Activated CD4-positive, alpha-beta memory T cell treated with anti-CD3 and anti-CD28 coated beads, Interleukin-2, amount 10 ng/mL, durations not matched to agents 7 days and 5 days (primary cell): ENCODE measurements at regions not wholly inside any gene's neighbourhood (a gene's known extent, or its start where the extent isn't known, plus 50 kb on each side); places are given as distances from the start of the nearest gene placed in this dataset.

Experiments
- CTCF ChIA-PET: fragments of 350-600 bp; sonication (Branson Sonifier 250); formaldehyde crosslinking; loops from one replicate; lab custom pipeline; 2021; ENCODE audit warnings: antibody characterized with exemption, inconsistent platforms; lab: Charles Lee
- POLR2A ChIA-PET: fragments of 350-600 bp; sonication (Branson Sonifier 250); formaldehyde crosslinking; loops from one replicate; lab custom pipeline; 2021; ENCODE audit warnings: antibody characterized with exemption; lab: Charles Lee
- DNase-seq: peaks from one replicate; pipeline ENCODE4 v3.0.0-alpha.2; 2020
- H3K27ac Mint-ChIP-seq: one replicate; pipeline ENCODE4 v1.8.0; 2021; ENCODE audit warnings: mild to moderate bottlenecking, mixed read lengths
- H3K27me3 Mint-ChIP-seq: one replicate; pipeline ENCODE4 v1.8.0; 2021; ENCODE audit warnings: mixed read lengths
- H3K36me3 Mint-ChIP-seq: one replicate; pipeline ENCODE4 v1.8.0; 2021; ENCODE audit warnings: low read depth, mixed read lengths
- H3K4me1 Mint-ChIP-seq: one replicate; pipeline ENCODE4 v1.8.0; 2021; ENCODE audit warnings: mixed read lengths
- H3K4me3 Mint-ChIP-seq: one replicate; pipeline ENCODE4 v1.8.0; 2021; ENCODE audit warnings: mild to moderate bottlenecking, mixed read lengths
- H3K9me3 Mint-ChIP-seq: one replicate; pipeline ENCODE4 v1.8.0; 2021; ENCODE audit warnings: mixed read lengths

GRCh38 chr4:58090539-58090938 lies 980.4 kb upstream of the IGFBP7 start:
- no peak for DNase-seq
- H3K27ac Mint-ChIP-seq = no peak overlapping the region
- CTCF ChIA-PET = no interaction called here
- H3K27me3 Mint-ChIP-seq = no peaks in the 10 kb centered on the region
- H3K36me3 Mint-ChIP-seq = no peaks in the 10 kb centered on the region
- no peaks in the 10 kb centered on the region for H3K9me3 Mint-ChIP-seq
- H3K4me1 Mint-ChIP-seq = no peaks in the 10 kb centered on the region
- POLR2A ChIA-PET = no interaction called here
- no peak overlapping the region for H3K4me3 Mint-ChIP-seq

DNA sequence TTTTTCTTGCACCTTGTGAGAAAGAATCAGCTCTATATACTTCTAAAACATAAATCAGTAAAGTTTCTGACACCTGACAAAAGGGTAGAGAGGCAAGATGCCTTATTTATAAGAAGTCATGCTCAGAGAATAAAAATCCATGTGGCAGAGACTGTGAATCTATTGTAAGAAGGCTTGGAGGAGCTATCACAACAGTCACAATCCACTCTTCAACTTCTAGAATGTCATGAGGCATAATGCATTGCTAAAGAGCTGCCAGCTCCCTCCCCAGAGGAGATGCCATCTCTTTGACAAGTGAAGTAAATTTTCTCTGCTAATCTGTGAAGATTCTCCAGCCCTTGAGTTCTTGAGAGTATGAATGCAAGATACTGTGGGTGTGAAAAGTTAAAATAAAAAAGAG lies 971.2 kb upstream of the IGFBP7 start:
- H3K4me1 Mint-ChIP-seq = no peaks in the 10 kb centered on the region
- POLR2A ChIA-PET = no interaction called here
- no peaks in the 10 kb centered on the region for H3K36me3 Mint-ChIP-seq
- no peak for DNase-seq
- CTCF ChIA-PET = no interaction called here
- H3K4me3 Mint-ChIP-seq = no peak overlapping the region
- no peak overlapping the region for H3K27ac Mint-ChIP-seq
- H3K9me3 Mint-ChIP-seq = peaks cover 3% of the 10 kb centered on the region
- H3K27me3 Mint-ChIP-seq = no peaks in the 10 kb centered on the region

- Mint-ChIP-seq H3K27ac (no peak overlapping the region), H3K36me3 (no peaks in the 10 kb centered on the region), H3K4me3 (no peak overlapping the region), H3K27me3 (no peaks in the 10 kb centered on the region), H3K4me1 (no peaks in the 10 kb centered on the region), H3K9me3 (peaks cover 16% of the 10 kb centered on the region)
- CTCF ChIA-PET = no interaction called here
- DNase-seq = no peak
- POLR2A ChIA-PET = no interaction called here
Measured at GRCh38 chr4:58075724-58076123, 965.5 kb upstream of the IGFBP7 start.

DNA sequence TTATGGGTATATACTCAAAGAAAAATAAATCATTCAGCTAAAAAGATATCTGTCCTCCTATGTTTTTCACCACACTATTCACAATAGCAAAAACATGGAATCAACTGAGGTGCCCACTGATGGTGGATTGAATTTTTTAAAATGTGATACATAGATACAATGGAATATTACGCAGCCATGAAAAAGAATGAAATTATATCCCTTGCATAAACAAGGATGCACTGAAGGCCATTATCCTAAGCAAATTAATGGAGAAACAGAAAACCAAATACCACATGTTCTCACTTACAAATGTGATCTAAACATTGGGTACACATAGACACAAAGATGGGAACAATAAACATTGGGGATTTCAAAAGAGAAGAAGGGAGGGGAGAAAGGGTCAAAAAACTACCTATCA lies 964.2 kb upstream of the IGFBP7 start:
- Mint-ChIP-seq H3K36me3 (no peaks in the 10 kb centered on the region), H3K27me3 (no peaks in the 10 kb centered on the region), H3K27ac (no peak overlapping the region), H3K4me1 (no peaks in the 10 kb centered on the region), H3K4me3 (no peak overlapping the region), H3K9me3 (peaks cover 16% of the 10 kb centered on the region)
- no peak for DNase-seq
- CTCF ChIA-PET = no interaction called here
- POLR2A ChIA-PET = no interaction called here

DNA sequence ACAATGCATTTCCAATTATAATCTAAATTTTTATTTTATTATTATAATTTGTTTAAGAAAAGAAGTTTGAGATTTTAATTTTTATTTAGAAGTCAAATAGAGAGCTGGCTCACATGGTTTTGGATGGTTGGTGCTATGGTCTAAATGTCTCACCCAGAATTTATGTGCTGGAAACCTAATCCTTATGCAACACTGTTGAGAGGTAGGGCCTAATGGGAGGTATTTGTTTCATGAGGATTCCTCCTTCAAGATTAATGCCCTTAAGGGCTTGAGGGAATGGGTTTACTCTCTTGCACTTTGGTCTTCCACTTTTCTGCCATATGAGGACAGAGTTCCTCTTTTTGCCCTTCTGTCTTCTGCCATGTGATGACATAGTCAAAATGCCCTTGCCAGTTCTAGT lies 960.5 kb upstream of the IGFBP7 start:
- DNase-seq = no peak
- ChIA-PET POLR2A (no interaction called here), CTCF (no interaction called here)
- Mint-ChIP-seq H3K9me3 (peaks cover 8% of the 10 kb centered on the region), H3K4me1 (no peaks in the 10 kb centered on the region), H3K36me3 (no peaks in the 10 kb centered on the region), H3K27ac (no peak overlapping the region), H3K27me3 (no peaks in the 10 kb centered on the region), H3K4me3 (no peak overlapping the region)

DNA sequence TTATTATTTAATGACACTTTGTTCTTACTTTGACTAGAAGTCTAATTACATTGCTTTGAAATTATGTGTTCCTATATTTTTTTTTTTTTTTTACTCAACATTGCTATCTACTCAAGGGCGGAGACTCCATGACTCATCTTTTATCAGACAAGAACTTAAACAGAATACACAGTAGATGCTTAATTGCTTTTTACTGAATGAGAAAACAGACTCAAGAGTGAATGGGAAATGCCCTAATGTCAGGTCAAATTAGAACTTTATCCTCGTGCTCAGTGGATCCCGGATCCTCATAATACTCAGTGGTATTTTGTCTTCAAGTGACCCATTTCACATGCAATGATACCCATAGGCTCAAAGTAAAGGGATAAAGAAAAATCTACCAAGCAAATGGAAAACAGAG lies 954.5 kb upstream of the IGFBP7 start:
- DNase-seq = no peak
- no peaks in the 10 kb centered on the region for H3K36me3 Mint-ChIP-seq
- no peak overlapping the region for H3K4me3 Mint-ChIP-seq
- CTCF ChIA-PET = no interaction called here
- H3K27me3 Mint-ChIP-seq = no peaks in the 10 kb centered on the region
- H3K4me1 Mint-ChIP-seq = no peaks in the 10 kb centered on the region
- H3K27ac Mint-ChIP-seq = no peak overlapping the region
- POLR2A ChIA-PET = no interaction called here
- H3K9me3 Mint-ChIP-seq = peaks cover 6% of the 10 kb centered on the region

GRCh38 chr4:58063404-58064160 lies 953.4 kb upstream of the IGFBP7 start:
- POLR2A ChIA-PET = no interaction called here
- no peak for DNase-seq
- Mint-ChIP-seq H3K27ac (no peak overlapping the region), H3K36me3 (no peaks in the 10 kb centered on the region), H3K4me3 (no peak overlapping the region), H3K9me3 (peaks cover 10% of the 10 kb centered on the region), H3K27me3 (no peaks in the 10 kb centered on the region), H3K4me1 (no peaks in the 10 kb centered on the region)
- CTCF ChIA-PET = no interaction called here

GRCh38 chr4:58061967-58062366 lies 951.8 kb upstream of the IGFBP7 start:
- CTCF ChIA-PET = no interaction called here
- Mint-ChIP-seq H3K36me3 (no peaks in the 10 kb centered on the region), H3K4me3 (no peak overlapping the region), H3K27ac (no peak overlapping the region), H3K9me3 (peaks cover 10% of the 10 kb centered on the region), H3K4me1 (no peaks in the 10 kb centered on the region), H3K27me3 (no peaks in the 10 kb centered on the region)
- no peak for DNase-seq
- POLR2A ChIA-PET = no interaction called here

- POLR2A ChIA-PET = no interaction called here
- Mint-ChIP-seq H3K27me3 (no peaks in the 10 kb centered on the region), H3K4me3 (no peak overlapping the region), H3K4me1 (no peaks in the 10 kb centered on the region), H3K36me3 (no peaks in the 10 kb centered on the region), H3K9me3 (peaks cover 9% of the 10 kb centered on the region), H3K27ac (no peak overlapping the region)
- DNase-seq = no peak
- CTCF ChIA-PET = no interaction called here
Measured at GRCh38 chr4:58050439-58050838, 940.3 kb upstream of the IGFBP7 start.

- H3K4me1 Mint-ChIP-seq = no peaks in the 10 kb centered on the region
- H3K9me3 Mint-ChIP-seq = peaks cover 10% of the 10 kb centered on the region
- CTCF ChIA-PET = no interaction called here
- DNase-seq = no peak
- POLR2A ChIA-PET = no interaction called here
- no peak overlapping the region for H3K4me3 Mint-ChIP-seq
- no peak overlapping the region for H3K27ac Mint-ChIP-seq
- no peaks in the 10 kb centered on the region for H3K36me3 Mint-ChIP-seq
- H3K27me3 Mint-ChIP-seq = no peaks in the 10 kb centered on the region
Measured at GRCh38 chr4:58048491-58048890, 938.3 kb upstream of the IGFBP7 start.

DNA sequence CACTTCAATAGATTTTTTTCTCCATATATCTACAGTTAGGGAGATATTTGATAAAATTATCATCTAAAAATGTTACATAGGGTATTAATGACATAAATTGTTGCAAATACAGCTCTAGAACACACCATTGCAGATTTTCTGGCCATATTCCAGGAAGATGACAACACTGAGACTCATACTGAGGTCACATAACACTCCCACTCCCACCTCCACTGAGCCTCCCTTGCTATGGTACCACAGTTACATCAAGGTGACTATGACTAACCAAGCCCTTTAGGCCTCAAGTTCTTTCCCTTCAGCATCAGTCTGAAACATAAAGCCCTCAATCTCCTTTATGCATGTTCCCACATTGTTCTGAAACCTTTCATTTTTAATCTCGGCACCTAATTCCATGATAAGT lies 932.0 kb upstream of the IGFBP7 start:
- no peak for DNase-seq
- CTCF ChIA-PET = no interaction called here
- POLR2A ChIA-PET = no interaction called here
- Mint-ChIP-seq H3K4me1 (no peaks in the 10 kb centered on the region), H3K27ac (no peak overlapping the region), H3K4me3 (no peak overlapping the region), H3K9me3 (peaks cover 26% of the 10 kb centered on the region), H3K36me3 (no peaks in the 10 kb centered on the region), H3K27me3 (no peaks in the 10 kb centered on the region)

GRCh38 chr4:57993944-57994343 lies 883.8 kb upstream of the IGFBP7 start:
- no peak overlapping the region for H3K4me3 Mint-ChIP-seq
- ChIA-PET CTCF (no interaction called here), POLR2A (no interaction called here)
- H3K9me3 Mint-ChIP-seq = peaks cover 10% of the 10 kb centered on the region
- no peak for DNase-seq
- H3K27ac Mint-ChIP-seq = no peak overlapping the region
- H3K27me3 Mint-ChIP-seq = no peaks in the 10 kb centered on the region
- no peaks in the 10 kb centered on the region for H3K4me1 Mint-ChIP-seq
- H3K36me3 Mint-ChIP-seq = no peaks in the 10 kb centered on the region

- ChIA-PET POLR2A (no interaction called here), CTCF (no interaction called here)
- no peak overlapping the region for H3K4me3 Mint-ChIP-seq
- no peak for DNase-seq
- H3K4me1 Mint-ChIP-seq = no peaks in the 10 kb centered on the region
- peaks cover 8% of the 10 kb centered on the region for H3K9me3 Mint-ChIP-seq
- H3K27ac Mint-ChIP-seq = no peak overlapping the region
- H3K27me3 Mint-ChIP-seq = no peaks in the 10 kb centered on the region
- no peaks in the 10 kb centered on the region for H3K36me3 Mint-ChIP-seq
Measured at GRCh38 chr4:57989430-57989829, 879.2 kb upstream of the IGFBP7 start.

GRCh38 chr4:57985161-57985560 lies 875.0 kb upstream of the IGFBP7 start:
- Mint-ChIP-seq H3K27ac (no peak overlapping the region), H3K36me3 (no peaks in the 10 kb centered on the region), H3K4me3 (no peak overlapping the region), H3K4me1 (no peaks in the 10 kb centered on the region), H3K9me3 (peaks cover 2% of the 10 kb centered on the region), H3K27me3 (no peaks in the 10 kb centered on the region)
- no peak for DNase-seq
- ChIA-PET CTCF (no interaction called here), POLR2A (no interaction called here)
